PC-3 (cell line): ENCODE measurements at regions not wholly inside any gene's neighbourhood (a gene's known extent, or its start where the extent isn't known, plus 50 kb on each side); places are given as distances from the start of the nearest gene placed in this dataset.

Experiments used
- EZH2 ChIP-seq: fragments of 300-600 bp; sonication (generic); IDR thresholded peaks from one replicate; pipeline ENCODE4 v1.6.1; 2017; ENCODE audit warnings: antibody characterized with exemption, mild to moderate bottlenecking, low read length; ENCODE audit not compliant: unreplicated experiment
- TF ChIP-seq, protein P1 (sequence below): fragments of 300-600 bp; sonication (generic); conservative IDR thresholded peaks from 2 replicates; pipeline ENCODE4 v1.5.1; 2017; ENCODE audit warnings: antibody characterized with exemption, low read depth, mild to moderate bottlenecking, low read length

DNA sequence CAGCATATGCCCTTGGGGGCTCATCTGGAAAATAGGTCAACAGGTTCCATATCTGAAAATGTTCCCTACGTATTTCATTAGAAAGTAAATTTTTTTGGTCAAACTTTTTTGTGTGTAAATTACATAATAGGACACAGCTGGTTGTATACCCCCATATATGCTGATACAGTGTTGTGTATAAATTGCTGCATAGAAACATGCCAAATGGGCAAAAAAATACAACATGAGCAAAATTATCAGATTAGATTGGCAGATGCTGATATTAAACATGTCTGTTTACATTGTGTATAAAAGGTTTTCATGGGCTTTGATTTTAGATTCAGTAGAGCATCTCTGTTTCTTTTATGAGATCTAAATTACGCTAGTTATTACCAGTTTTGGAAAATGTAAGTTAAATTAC is 2223.0 kb downstream of the MAT2B start:
- TF ChIP-seq, protein P1, sequence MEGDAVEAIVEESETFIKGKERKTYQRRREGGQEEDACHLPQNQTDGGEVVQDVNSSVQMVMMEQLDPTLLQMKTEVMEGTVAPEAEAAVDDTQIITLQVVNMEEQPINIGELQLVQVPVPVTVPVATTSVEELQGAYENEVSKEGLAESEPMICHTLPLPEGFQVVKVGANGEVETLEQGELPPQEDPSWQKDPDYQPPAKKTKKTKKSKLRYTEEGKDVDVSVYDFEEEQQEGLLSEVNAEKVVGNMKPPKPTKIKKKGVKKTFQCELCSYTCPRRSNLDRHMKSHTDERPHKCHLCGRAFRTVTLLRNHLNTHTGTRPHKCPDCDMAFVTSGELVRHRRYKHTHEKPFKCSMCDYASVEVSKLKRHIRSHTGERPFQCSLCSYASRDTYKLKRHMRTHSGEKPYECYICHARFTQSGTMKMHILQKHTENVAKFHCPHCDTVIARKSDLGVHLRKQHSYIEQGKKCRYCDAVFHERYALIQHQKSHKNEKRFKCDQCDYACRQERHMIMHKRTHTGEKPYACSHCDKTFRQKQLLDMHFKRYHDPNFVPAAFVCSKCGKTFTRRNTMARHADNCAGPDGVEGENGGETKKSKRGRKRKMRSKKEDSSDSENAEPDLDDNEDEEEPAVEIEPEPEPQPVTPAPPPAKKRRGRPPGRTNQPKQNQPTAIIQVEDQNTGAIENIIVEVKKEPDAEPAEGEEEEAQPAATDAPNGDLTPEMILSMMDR: no peak
- TF ChIP-seq EZH2: no peak
